ENCODE measurements at regions not wholly inside any gene's neighbourhood (a gene's known extent, or its start where the extent isn't known, plus 50 kb on each side); places are given as distances from the start of the nearest gene placed in this dataset.

- in situ Hi-C loops (cut with MboI; ENCODE audit: low pct_unique_long_range_greater_than_20kb, low sequenced_read_pairs, unreplicated experiment), result no loop called here
- DNase-seq (ENCODE audit: low spot score), result no peak
- TF ChIP-seq CTCF (IDR thresholded peaks at IDR 0.05; ENCODE audit: extremely low read depth, insufficient read depth, missing control alignments), result no peak
Observed at GRCh38 chr7:89738549-89738948, 415.7 kb upstream of the STEAP1 start.

- TF ChIP-seq CTCF (IDR thresholded peaks at IDR 0.05; ENCODE audit: extremely low read depth, insufficient read depth, missing control alignments), result no peak
- no peak for DNase-seq (ENCODE audit: low spot score)
- in situ Hi-C loops (cut with MboI; ENCODE audit: low pct_unique_long_range_greater_than_20kb, low sequenced_read_pairs, unreplicated experiment), result no loop called here
Observed at GRCh38 chr7:89757910-89758309, 396.4 kb upstream of the STEAP1 start.

- no peak for DNase-seq (ENCODE audit: low spot score)
- in situ Hi-C loops (cut with MboI; ENCODE audit: low pct_unique_long_range_greater_than_20kb, low sequenced_read_pairs, unreplicated experiment), result no loop called here
- TF ChIP-seq CTCF (IDR thresholded peaks at IDR 0.05; ENCODE audit: extremely low read depth, insufficient read depth, missing control alignments), result no peak
Observed at GRCh38 chr7:89760690-89761089, 393.6 kb upstream of the STEAP1 start.

- no peak for DNase-seq (ENCODE audit: low spot score)
- no peak for TF ChIP-seq CTCF (IDR thresholded peaks at IDR 0.05; ENCODE audit: extremely low read depth, insufficient read depth, missing control alignments)
- in situ Hi-C loops (cut with MboI; ENCODE audit: low pct_unique_long_range_greater_than_20kb, low sequenced_read_pairs, unreplicated experiment), result no loop called here
Observed at GRCh38 chr7:89761173-89761572, 393.1 kb upstream of the STEAP1 start.

GRCh38 chr7:89770161-89770560 is 384.1 kb upstream of the STEAP1 start:
- in situ Hi-C loops (cut with MboI; ENCODE audit: low pct_unique_long_range_greater_than_20kb, low sequenced_read_pairs, unreplicated experiment), result no loop called here
- no peak for TF ChIP-seq CTCF (IDR thresholded peaks at IDR 0.05; ENCODE audit: extremely low read depth, insufficient read depth, missing control alignments)
- DNase-seq (ENCODE audit: low spot score), result no peak

GRCh38 chr7:89771003-89771636 is 383.1 kb upstream of the STEAP1 start:
- TF ChIP-seq CTCF (IDR thresholded peaks at IDR 0.05; ENCODE audit: extremely low read depth, insufficient read depth, missing control alignments), result no peak

More at GRCh38 chr7:89771003-89771636, 383.1 kb upstream of the STEAP1 start:
- DNase-seq (ENCODE audit: low spot score), result no peak
- in situ Hi-C loops (cut with MboI; ENCODE audit: low pct_unique_long_range_greater_than_20kb, low sequenced_read_pairs, unreplicated experiment), result no loop called here
